ENCODE measurements at regions not wholly inside any gene's neighbourhood (a gene's known extent, or its start where the extent isn't known, plus 50 kb on each side); places are given as distances from the start of the nearest gene placed in this dataset.
A peak's percentile ranks its signal among the peaks of the same experiment; 100 is the strongest.

DNA sequence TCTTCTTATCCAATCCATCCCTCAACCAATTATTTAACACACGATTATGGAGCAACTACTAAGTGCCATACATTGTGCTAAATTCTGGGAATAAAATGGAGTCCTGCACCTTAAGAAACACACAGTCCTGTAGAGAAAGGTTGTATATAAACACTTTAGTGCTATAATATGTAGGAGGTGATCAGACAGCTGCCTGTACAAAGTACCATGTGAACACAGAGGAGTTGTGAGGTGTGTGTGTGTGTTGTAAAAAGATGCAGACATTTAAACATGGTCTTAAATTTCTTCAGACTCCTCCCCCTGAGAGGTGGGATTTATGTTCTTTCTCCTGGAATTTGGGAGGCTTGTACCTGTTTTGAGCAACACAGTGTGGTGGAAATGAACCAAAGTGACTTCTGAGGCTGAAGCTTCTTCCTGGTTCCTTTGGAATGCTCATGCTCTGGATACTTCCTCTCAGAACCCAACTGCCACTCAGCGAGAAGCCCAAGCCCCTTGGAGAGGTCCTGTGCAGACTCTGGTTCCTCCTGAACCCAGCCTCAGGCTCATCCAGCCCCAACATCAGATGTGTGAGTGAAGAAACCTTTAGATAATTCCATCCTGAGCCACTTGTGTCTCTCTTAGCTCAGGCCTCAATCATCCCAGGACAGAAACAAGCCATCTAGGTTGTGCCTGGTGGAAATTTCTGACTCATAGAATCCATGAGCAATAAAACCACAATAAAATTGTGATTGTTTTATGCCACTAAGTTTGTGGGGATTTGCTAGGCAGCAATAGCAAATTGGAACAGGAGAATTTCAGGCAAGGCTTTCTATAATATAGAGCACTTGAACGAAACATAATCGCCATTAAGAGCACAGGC is 161.2 kb upstream of the FAM3C start:
- Histone ChIP-seq H3K9me3 (replicated peaks; ENCODE audit: insufficient read depth, low read length) (no peaks in the 10 kb centered on the region), H3F3A (ENCODE audit: insufficient read depth, low read length) (no peaks in the 10 kb centered on the region), H3K4me1 (ENCODE audit: low read length) (no peaks in the 10 kb centered on the region), H3K79me2 (ENCODE audit: low read length) (no peaks in the 10 kb centered on the region), H3K4me3 (ENCODE audit: low read length) (no peak overlapping the region), H3K27ac (ENCODE audit: low read length) (no peak overlapping the region), H3K36me3 (replicated peaks; ENCODE audit: insufficient read depth, low read length) (no peaks in the 10 kb centered on the region), H3K27me3 (replicated peaks; ENCODE audit: insufficient read depth, low read length) (no peaks in the 10 kb centered on the region), H4K20me1 (ENCODE audit: insufficient read depth, low read length) (no peaks in the 10 kb centered on the region), H3K9ac (ENCODE audit: low read length) (no peak overlapping the region), H3K9me2 (replicated peaks; ENCODE audit: insufficient read depth, low read length) (no peaks in the 10 kb centered on the region), H2AFZ (ENCODE audit: low read length) (no peak overlapping the region), H3K4me2 (ENCODE audit: low read depth, low read length) (no peak overlapping the region)
- DNase-seq, result no peak
- TF ChIP-seq EZH2phosphoT487 (IDR thresholded peaks at IDR 0.05; ENCODE audit: low read length), result no peak
- TF ChIP-seq, protein P1, sequence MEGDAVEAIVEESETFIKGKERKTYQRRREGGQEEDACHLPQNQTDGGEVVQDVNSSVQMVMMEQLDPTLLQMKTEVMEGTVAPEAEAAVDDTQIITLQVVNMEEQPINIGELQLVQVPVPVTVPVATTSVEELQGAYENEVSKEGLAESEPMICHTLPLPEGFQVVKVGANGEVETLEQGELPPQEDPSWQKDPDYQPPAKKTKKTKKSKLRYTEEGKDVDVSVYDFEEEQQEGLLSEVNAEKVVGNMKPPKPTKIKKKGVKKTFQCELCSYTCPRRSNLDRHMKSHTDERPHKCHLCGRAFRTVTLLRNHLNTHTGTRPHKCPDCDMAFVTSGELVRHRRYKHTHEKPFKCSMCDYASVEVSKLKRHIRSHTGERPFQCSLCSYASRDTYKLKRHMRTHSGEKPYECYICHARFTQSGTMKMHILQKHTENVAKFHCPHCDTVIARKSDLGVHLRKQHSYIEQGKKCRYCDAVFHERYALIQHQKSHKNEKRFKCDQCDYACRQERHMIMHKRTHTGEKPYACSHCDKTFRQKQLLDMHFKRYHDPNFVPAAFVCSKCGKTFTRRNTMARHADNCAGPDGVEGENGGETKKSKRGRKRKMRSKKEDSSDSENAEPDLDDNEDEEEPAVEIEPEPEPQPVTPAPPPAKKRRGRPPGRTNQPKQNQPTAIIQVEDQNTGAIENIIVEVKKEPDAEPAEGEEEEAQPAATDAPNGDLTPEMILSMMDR (IDR thresholded peaks at IDR 0.05; ENCODE audit: low read length), result no peak
- TF ChIP-seq EZH2 (optimal IDR thresholded peaks at IDR 0.05; ENCODE audit: low read depth, low read length), result no peak

- Histone ChIP-seq H3K27me3 (replicated peaks; ENCODE audit: insufficient read depth, low read length) (no peaks in the 10 kb centered on the region), H3K79me2 (ENCODE audit: low read length) (no peaks in the 10 kb centered on the region), H2AFZ (ENCODE audit: low read length) (no peak overlapping the region), H3K4me3 (ENCODE audit: low read length) (no peak overlapping the region), H3K36me3 (replicated peaks; ENCODE audit: insufficient read depth, low read length) (no peaks in the 10 kb centered on the region), H3K9me2 (replicated peaks; ENCODE audit: insufficient read depth, low read length) (no peaks in the 10 kb centered on the region), H3K9ac (ENCODE audit: low read length) (no peak overlapping the region), H3K4me2 (ENCODE audit: low read depth, low read length) (no peak overlapping the region), H3K9me3 (replicated peaks; ENCODE audit: insufficient read depth, low read length) (no peaks in the 10 kb centered on the region), H4K20me1 (ENCODE audit: insufficient read depth, low read length) (no peaks in the 10 kb centered on the region), H3F3A (ENCODE audit: insufficient read depth, low read length) (no peaks in the 10 kb centered on the region), H3K4me1 (ENCODE audit: low read length) (no peaks in the 10 kb centered on the region), H3K27ac (ENCODE audit: low read length) (no peak overlapping the region)
- TF ChIP-seq, protein P1 (IDR thresholded peaks at IDR 0.05; ENCODE audit: low read length), result no peak
- TF ChIP-seq EZH2phosphoT487 (IDR thresholded peaks at IDR 0.05; ENCODE audit: low read length) (no peak), EZH2 (optimal IDR thresholded peaks at IDR 0.05; ENCODE audit: low read depth, low read length) (no peak)
- no peak for DNase-seq
These were observed 159.4 kb upstream of the FAM3C start for GRCh38 chr7:121555558-121555957.

- Histone ChIP-seq H3F3A (ENCODE audit: insufficient read depth, low read length) (peaks cover 30% of the 10 kb centered on the region), H2AFZ (ENCODE audit: low read length) (no peak overlapping the region), H3K9me2 (replicated peaks; ENCODE audit: insufficient read depth, low read length) (no peaks in the 10 kb centered on the region), H3K4me3 (ENCODE audit: low read length) (0 out of 2 replicates have a peak overlapping the region, but pooled peaks have one; percentile 1), H4K20me1 (ENCODE audit: insufficient read depth, low read length) (no peaks in the 10 kb centered on the region), H3K4me1 (ENCODE audit: low read length) (peaks cover 39% of the 10 kb centered on the region), H3K36me3 (replicated peaks; ENCODE audit: insufficient read depth, low read length) (no peaks in the 10 kb centered on the region), H3K79me2 (ENCODE audit: low read length) (no peaks in the 10 kb centered on the region), H3K27ac (ENCODE audit: low read length) (no peak overlapping the region), H3K9ac (ENCODE audit: low read length) (no peak overlapping the region), H3K9me3 (replicated peaks; ENCODE audit: insufficient read depth, low read length) (no peaks in the 10 kb centered on the region), H3K27me3 (replicated peaks; ENCODE audit: insufficient read depth, low read length) (no peaks in the 10 kb centered on the region), H3K4me2 (ENCODE audit: low read depth, low read length) (peak overlapping the region; percentile 27; the same call in 1 of the 2 replicates)
- peak; percentile 85 for DNase-seq
- TF ChIP-seq, protein P1 (IDR thresholded peaks at IDR 0.05; ENCODE audit: low read length), result peak; percentile 84
- no peak for TF ChIP-seq EZH2 (optimal IDR thresholded peaks at IDR 0.05; ENCODE audit: low read depth, low read length)
- TF ChIP-seq EZH2phosphoT487 (IDR thresholded peaks at IDR 0.05; ENCODE audit: low read length), result no peak
These were observed 151.5 kb upstream of the FAM3C start for GRCh38 chr7:121547544-121548092.

Data from MM.1S (cell line).